ENCODE measurements at regions not wholly inside any gene's neighbourhood (a gene's known extent, or its start where the extent isn't known, plus 50 kb on each side); places are given as distances from the start of the nearest gene placed in this dataset.

DNA sequence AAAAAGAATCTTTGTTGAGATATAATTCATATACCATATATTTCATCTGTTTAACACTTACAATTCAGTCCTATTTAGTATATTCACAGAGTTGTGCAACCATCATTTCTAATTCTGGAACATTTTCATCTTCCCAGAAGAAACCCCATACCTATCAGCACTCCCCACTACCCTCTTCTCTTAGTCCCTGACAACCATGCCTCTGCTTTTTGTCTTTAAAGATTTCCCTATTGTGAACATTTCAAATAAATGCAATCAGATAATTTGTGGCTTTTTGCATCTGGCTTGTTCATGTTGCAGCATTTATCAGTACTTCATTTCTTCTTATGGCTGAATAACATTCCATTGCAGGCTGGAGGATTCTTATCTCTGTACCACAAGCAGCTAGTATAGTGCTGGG is 305.9 kb upstream of the MEX3C start:
- Histone ChIP-seq H3K23ac (ENCODE audit: insufficient read length) (no peak overlapping the region), H2BK15ac (ENCODE audit: low read length) (no peak overlapping the region), H3K9me3 (ENCODE audit: insufficient read depth in 2 of 2, low read depth in 1 of 2, low read length in 1 of 2) (peaks cover 8 to 10% of the 10 kb centered on the region in 2 experiments; a peak in 3 of 4 replicates), H3K4me3 (ENCODE audit: extremely low read depth in 1 of 4, insufficient read depth in 2 of 4, low read depth in 3 of 4, low read length in 4 of 4) (no peak overlapping the region), H3K23me2 (ENCODE audit: low read depth, low read length) (no peaks in the 10 kb centered on the region; the same call in 1 of the 2 replicates), H3K4me2 (ENCODE audit: insufficient read depth in 1 of 2, low read depth in 2 of 2, low read length in 2 of 2) (no peak overlapping the region), H2BK5ac (ENCODE audit: low read depth, low read length) (no peak overlapping the region), H3K79me2 (ENCODE audit: control insufficient read depth in 1 of 2, insufficient read depth in 2 of 2, low read length in 2 of 2) (no peaks in the 10 kb centered on the region), H3K4me1 (replicated peaks in 1 of 4; ENCODE audit: control insufficient read depth in 3 of 4, insufficient read depth in 4 of 4, low read length in 3 of 4) (no peaks in the 10 kb centered on the region), H3K79me1 (ENCODE audit: low read depth, low read length) (no peaks in the 10 kb centered on the region), H4K5ac (ENCODE audit: insufficient read length, low read depth, low read length) (no peak overlapping the region), H2AFZ (ENCODE audit: low read length) (no peak overlapping the region), H4K91ac (replicated peaks; ENCODE audit: insufficient read length, low read length) (no peak overlapping the region), H3K27me3 (replicated peaks in 1 of 4; ENCODE audit: control insufficient read depth in 3 of 4, extremely low read depth in 1 of 4, insufficient read depth in 3 of 4, low read length in 3 of 4) (no peaks in the 10 kb centered on the region), H3K27ac (ENCODE audit: low read depth, low read length) (no peak overlapping the region), H3K56ac (replicated peaks; ENCODE audit: insufficient read length, low read depth, low read length) (no peak overlapping the region), H3K18ac (ENCODE audit: extremely low read depth, low read length) (no peak overlapping the region), H3K9ac (replicated peaks in 1 of 4; ENCODE audit: extremely low read depth in 1 of 4, low read depth in 3 of 4, low read length in 3 of 4) (no peak overlapping the region), H2BK12ac (ENCODE audit: low read depth, low read length) (no peak overlapping the region), H3K4ac (replicated peaks; ENCODE audit: insufficient read length, low read depth, low read length) (no peak overlapping the region), H2AK5ac (ENCODE audit: low read depth, low read length) (no peak overlapping the region), H4K8ac (ENCODE audit: extremely low read depth, insufficient read depth, low read length) (no peak overlapping the region), H3K14ac (ENCODE audit: insufficient read length) (no peak overlapping the region), H2BK20ac (ENCODE audit: low read length) (no peak overlapping the region), H4K20me1 (replicated peaks in 1 of 2; ENCODE audit: control insufficient read depth in 1 of 2, insufficient read depth in 2 of 2, low read length in 2 of 2) (no peaks in the 10 kb centered on the region), H3K36me3 (ENCODE audit: control insufficient read depth in 2 of 4, insufficient read depth in 4 of 4, low read length in 3 of 4) (no peaks in the 10 kb centered on the region; a peak in 1 of 8 replicates), H2BK120ac (replicated peaks; ENCODE audit: low read depth, low read length) (no peak overlapping the region)
- CTCF ChIA-PET (ENCODE audit: partially characterized antibody) = interaction anchor here (0.6 kb wide), 1 partner anchor 767 kb away, joined by 3 read pairs; no protein-coding TSS in a partner anchor
- no peak for DNase-seq (ENCODE audit: low read depth in 1 of 2, low spot score in 2 of 2)
- no peak for FAIRE-seq
- POLR2A ChIA-PET (ENCODE audit: partially characterized antibody) = no interaction called here
- no peak for TF ChIP-seq POLR2A (IDR thresholded peaks at IDR 0.05; ENCODE audit: control extremely low read depth in 1 of 2, low read depth in 2 of 2, low read length in 2 of 2)
- TF ChIP-seq SP1 (IDR thresholded peaks at IDR 0.05; ENCODE audit: low read depth, low read length) = no peak
- no peak for TF ChIP-seq RXRA (IDR thresholded peaks at IDR 0.05; ENCODE audit: insufficient read depth, low read depth, low read length)
